ENCODE measurements at regions not wholly inside any gene's neighbourhood (a gene's known extent, or its start where the extent isn't known, plus 50 kb on each side); places are given as distances from the start of the nearest gene placed in this dataset.
"Not testable (repeated sequence)": the region's sequence is repeated elsewhere in the genome, so short reads cannot be mapped to it uniquely, and the experiment has no call there.

- no peak for DNase-seq
- ATAC-seq = no peak
Measured at GRCh38 chr1:223041481-223041880, 101.6 kb downstream of the TLR5 start.

GRCh38 chr1:223045164-223045957 lies 97.7 kb downstream of the TLR5 start:
- no peaks in the 10 kb centered on the region for H3K9me3 ChIP-seq
- H3K27me3 ChIP-seq = no peaks in the 10 kb centered on the region
- ATAC-seq (peak; percentile 73 to 87 (median 80)), DNase-seq (peak in 1 of 3 donors; percentile 80)
- 26% methylated on average over 4 of the region's 4 CpGs for WGBS (ENCODE audit: insufficient coverage, low coverage, low lambda C conversion rate, missing lambda C conversion rate)
- intact Hi-C loops (cut with DNase I) = no loop called here
- peak overlapping the region; percentile 79 to 94 (median 91) for H3K27ac ChIP-seq
- H3K36me3 ChIP-seq = no peaks in the 10 kb centered on the region
- peak overlapping the region in 1 of 3 donors; percentile 29 for H3K4me3 ChIP-seq
- TF ChIP-seq, protein P1, sequence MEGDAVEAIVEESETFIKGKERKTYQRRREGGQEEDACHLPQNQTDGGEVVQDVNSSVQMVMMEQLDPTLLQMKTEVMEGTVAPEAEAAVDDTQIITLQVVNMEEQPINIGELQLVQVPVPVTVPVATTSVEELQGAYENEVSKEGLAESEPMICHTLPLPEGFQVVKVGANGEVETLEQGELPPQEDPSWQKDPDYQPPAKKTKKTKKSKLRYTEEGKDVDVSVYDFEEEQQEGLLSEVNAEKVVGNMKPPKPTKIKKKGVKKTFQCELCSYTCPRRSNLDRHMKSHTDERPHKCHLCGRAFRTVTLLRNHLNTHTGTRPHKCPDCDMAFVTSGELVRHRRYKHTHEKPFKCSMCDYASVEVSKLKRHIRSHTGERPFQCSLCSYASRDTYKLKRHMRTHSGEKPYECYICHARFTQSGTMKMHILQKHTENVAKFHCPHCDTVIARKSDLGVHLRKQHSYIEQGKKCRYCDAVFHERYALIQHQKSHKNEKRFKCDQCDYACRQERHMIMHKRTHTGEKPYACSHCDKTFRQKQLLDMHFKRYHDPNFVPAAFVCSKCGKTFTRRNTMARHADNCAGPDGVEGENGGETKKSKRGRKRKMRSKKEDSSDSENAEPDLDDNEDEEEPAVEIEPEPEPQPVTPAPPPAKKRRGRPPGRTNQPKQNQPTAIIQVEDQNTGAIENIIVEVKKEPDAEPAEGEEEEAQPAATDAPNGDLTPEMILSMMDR (IDR thresholded peaks at IDR 0.05) = no peak
- no peak for TF ChIP-seq POLR2A (IDR thresholded peaks at IDR 0.05)
- H3K4me1 ChIP-seq = peaks cover 0 to 14% (median 0%) of the 10 kb centered on the region in 4 donors

More at GRCh38 chr1:223041481-223041880, 101.6 kb downstream of the TLR5 start:
- no CpG with 5 or more reads among the region's 2 CpGs for WGBS (ENCODE audit: insufficient coverage, low coverage, low lambda C conversion rate, missing lambda C conversion rate)
- no peaks in the 10 kb centered on the region for H3K9me3 ChIP-seq
- H3K4me1 ChIP-seq = peaks cover 0 to 17% (median 0%) of the 10 kb centered on the region in 4 donors
- no peak overlapping the region for H3K4me3 ChIP-seq
- H3K27ac ChIP-seq = no peak overlapping the region
- TF ChIP-seq POLR2A (IDR thresholded peaks at IDR 0.05) = no peak
- TF ChIP-seq, protein P1 (IDR thresholded peaks at IDR 0.05) = no peak
- no peaks in the 10 kb centered on the region for H3K36me3 ChIP-seq
- no peaks in the 10 kb centered on the region for H3K27me3 ChIP-seq
- intact Hi-C loops (cut with DNase I) = no loop called here

- Histone ChIP-seq H3K9me3 (no peaks in the 10 kb centered on the region), H3K27me3 (no peaks in the 10 kb centered on the region), H3K27ac (peak overlapping the region; percentile 79 to 94 (median 91)), H3K4me3 (peak overlapping the region in 1 of 3 donors; percentile 29), H3K4me1 (peaks cover 0 to 14% (median 0%) of the 10 kb centered on the region in 4 donors), H3K36me3 (no peaks in the 10 kb centered on the region)
- DNase-seq (peak in 1 of 3 donors; percentile 50), ATAC-seq (peak; percentile 93 to 97 (median 96))
- intact Hi-C loops (cut with DNase I) = no loop called here
- peak; percentile 51 for TF ChIP-seq POLR2A (IDR thresholded peaks at IDR 0.05)
- TF ChIP-seq, protein P1 (IDR thresholded peaks at IDR 0.05) = no peak
- WGBS (ENCODE audit: insufficient coverage, low coverage, low lambda C conversion rate, missing lambda C conversion rate) = 19% methylated on average over 2 of the region's 2 CpGs
Measured at GRCh38 chr1:223046011-223046410, 97.0 kb downstream of the TLR5 start.

GRCh38 chr1:223046463-223046862 lies 96.6 kb downstream of the TLR5 start:
- H3K9me3 ChIP-seq; DNase-seq; H3K4me3 ChIP-seq; H3K36me3 ChIP-seq; H3K27me3 ChIP-seq; intact Hi-C loops (cut with DNase I): not testable (repeated sequence)
- WGBS (ENCODE audit: insufficient coverage, low coverage, low lambda C conversion rate, missing lambda C conversion rate) = 57% methylated on average over 8 of the region's 8 CpGs
- Histone ChIP-seq H3K27ac (peak overlapping the region; percentile 51 to 94 (median 91)), H3K4me1 (peaks cover 0 to 14% (median 0%) of the 10 kb centered on the region in 4 donors)
- ATAC-seq = peak in 1 of 4 donors; percentile 1

GRCh38 chr1:223048026-223048425 lies 95.0 kb downstream of the TLR5 start:
- no CpG with 5 or more reads among the region's 2 CpGs for WGBS (ENCODE audit: insufficient coverage, low coverage, low lambda C conversion rate, missing lambda C conversion rate)
- DNase-seq (no peak), ATAC-seq (peak in 1 of 4 donors; percentile 9)
- intact Hi-C loops (cut with DNase I) = no loop called here
- no peaks in the 10 kb centered on the region for H3K27me3 ChIP-seq
- H3K9me3 ChIP-seq = no peaks in the 10 kb centered on the region
- H3K4me3 ChIP-seq = no peak overlapping the region
- H3K4me1 ChIP-seq = peaks cover 0 to 14% (median 0%) of the 10 kb centered on the region in 4 donors
- no peaks in the 10 kb centered on the region for H3K36me3 ChIP-seq
- TF ChIP-seq, protein P1 (IDR thresholded peaks at IDR 0.05) = no peak
- no peak for TF ChIP-seq POLR2A (IDR thresholded peaks at IDR 0.05)
- no peak overlapping the region for H3K27ac ChIP-seq

Data from right lobe of liver (tissue), 6 donors.